ENCODE measurements at regions not wholly inside any gene's neighbourhood (a gene's known extent, or its start where the extent isn't known, plus 50 kb on each side); places are given as distances from the start of the nearest gene placed in this dataset.

- DNase-seq: no peak
Observed at GRCh38 chr4:152109531-152110509, 349.0 kb upstream of the GATB start.

- no peak for DNase-seq
Observed at GRCh38 chr4:152107736-152108500, 347.1 kb upstream of the GATB start.

DNA sequence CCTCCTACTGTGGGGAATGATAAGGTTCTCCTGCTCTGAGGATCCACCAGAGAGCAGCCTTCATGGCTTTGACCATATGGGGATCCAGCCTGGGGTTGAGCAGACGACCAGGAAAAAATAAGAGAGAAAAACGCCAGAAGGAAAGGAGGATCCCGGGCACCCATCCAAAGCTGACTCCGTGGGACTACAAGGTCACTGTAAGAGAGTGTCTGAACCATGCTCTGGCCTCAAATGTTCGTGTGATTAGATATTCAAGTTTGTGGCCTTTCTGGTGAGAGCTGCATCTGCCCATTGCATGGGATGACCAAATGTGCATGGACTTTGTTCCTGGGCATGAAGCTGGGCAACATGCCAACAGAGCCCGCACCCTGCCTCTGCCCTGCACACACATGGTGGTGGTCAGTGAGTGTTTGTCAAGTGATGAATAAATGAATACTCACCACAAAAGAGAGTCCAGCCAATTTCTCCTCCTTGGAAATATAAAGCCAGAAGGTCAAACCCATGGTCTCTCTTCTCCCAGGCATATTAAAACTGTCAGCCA, 346.0 kb upstream of the GATB start:
- DNase-seq: no peak

DNA sequence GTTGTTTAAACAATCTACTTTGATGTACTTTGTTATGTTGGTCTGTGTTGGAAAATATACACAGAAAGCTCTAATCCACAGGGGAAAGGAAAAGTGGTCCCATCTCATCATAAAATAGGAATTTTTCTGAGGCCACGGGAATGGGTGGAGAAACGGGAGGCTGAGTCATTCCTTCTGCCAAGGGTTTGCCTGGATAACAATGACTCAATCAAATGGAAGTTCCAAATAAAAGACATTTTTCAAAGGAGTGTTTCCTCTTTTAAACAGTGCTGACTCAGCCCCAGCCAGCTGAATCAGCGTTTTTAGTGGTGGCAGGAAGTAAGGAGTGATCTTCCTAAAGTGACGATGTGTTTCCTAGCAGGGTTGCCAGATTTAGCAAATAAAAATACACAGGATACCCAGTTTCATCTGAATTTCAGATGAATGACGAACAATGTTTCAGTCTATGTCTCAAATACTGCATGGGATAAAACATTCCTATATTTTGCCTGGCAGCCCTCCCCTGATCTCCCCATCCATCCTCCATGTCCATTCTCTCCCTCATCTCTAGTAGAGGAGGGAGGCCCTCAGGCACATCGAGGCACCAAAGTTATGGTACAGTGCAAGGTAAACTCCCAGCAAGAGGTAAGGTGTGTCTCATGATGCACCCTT, 345.4 kb upstream of the GATB start:
- DNase-seq: no peak

DNA sequence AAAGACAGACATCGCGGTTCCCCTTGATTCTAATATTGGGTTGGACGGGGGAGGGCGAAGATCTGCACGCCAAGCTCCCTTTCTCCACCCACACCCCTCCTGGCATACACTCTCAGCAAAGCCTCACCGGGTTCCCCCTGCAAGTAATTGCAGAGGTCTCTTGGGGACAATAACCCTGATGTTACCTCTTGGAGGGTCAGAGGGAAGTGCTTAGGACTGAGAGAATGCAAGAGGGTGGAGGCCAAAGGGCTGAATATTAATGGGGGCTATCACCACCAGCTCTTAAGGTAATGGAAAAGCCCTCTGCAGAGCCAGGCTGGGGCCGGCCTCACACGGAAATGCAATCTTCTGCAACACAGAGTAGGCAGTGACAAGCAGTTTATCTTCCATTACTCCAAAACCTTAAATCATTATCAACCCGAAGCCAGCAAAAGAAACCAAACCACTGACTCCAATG, 344.1 kb upstream of the GATB start:
- DNase-seq: no peak

- no peak for DNase-seq
Observed at GRCh38 chr4:152104356-152104755, 343.5 kb upstream of the GATB start.

GRCh38 chr4:152103181-152103901, 342.5 kb upstream of the GATB start:
- no peak for DNase-seq

DNA sequence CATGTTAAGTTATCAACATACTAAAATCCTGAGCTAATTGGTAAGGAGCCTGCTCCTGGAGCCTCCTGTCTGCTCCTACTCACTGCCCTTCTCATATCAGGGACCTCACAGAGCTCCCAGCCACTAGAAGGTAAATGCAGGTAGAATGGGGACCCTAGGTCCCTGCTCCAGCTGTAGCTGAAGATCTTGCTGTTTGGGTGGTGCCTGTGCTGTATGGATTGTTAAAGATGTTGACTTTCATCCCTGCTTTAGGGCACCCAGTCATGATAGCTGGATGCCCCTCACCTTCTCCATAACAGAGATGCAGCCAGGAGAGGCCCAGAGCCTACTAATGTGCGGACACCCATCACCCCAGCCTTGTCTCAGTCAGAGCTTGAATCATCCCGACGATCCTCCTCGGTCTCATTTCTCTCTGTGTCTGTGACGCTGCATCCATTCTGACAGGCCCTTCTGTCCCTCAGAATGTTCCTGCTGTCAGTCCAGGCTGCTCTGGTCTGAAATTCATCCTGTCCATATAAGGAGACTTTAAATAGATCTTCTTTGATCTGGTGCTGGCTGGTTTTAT, 341.7 kb upstream of the GATB start:
- no peak for DNase-seq

- DNase-seq: no peak
Observed at GRCh38 chr4:152101556-152102435, 341.0 kb upstream of the GATB start.

- DNase-seq: no peak
Observed at GRCh38 chr4:152100379-152101201, 339.8 kb upstream of the GATB start.

- DNase-seq: no peak
Observed at GRCh38 chr4:152099981-152100378, 339.2 kb upstream of the GATB start.

GRCh38 chr4:152099555-152099954, 338.7 kb upstream of the GATB start:
- no peak for DNase-seq

DNA sequence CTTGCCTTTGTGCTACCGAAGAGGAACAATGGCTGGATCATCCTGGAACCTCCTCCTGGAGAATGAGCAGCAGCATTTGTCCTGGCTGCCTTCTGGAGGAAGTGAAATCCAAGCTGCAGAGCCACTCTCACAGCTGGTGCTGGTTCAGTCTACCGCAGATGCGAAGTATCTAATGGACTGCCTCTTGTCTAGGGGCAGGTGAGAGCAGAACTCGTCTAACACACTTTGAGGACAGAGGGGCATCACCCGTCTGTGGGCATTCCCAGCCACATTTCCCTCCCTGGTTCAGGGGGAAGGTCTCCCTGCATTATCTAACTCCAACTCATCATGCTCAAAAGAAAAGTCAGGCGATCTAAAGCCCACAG, 338.2 kb upstream of the GATB start:
- no peak for DNase-seq

DNA sequence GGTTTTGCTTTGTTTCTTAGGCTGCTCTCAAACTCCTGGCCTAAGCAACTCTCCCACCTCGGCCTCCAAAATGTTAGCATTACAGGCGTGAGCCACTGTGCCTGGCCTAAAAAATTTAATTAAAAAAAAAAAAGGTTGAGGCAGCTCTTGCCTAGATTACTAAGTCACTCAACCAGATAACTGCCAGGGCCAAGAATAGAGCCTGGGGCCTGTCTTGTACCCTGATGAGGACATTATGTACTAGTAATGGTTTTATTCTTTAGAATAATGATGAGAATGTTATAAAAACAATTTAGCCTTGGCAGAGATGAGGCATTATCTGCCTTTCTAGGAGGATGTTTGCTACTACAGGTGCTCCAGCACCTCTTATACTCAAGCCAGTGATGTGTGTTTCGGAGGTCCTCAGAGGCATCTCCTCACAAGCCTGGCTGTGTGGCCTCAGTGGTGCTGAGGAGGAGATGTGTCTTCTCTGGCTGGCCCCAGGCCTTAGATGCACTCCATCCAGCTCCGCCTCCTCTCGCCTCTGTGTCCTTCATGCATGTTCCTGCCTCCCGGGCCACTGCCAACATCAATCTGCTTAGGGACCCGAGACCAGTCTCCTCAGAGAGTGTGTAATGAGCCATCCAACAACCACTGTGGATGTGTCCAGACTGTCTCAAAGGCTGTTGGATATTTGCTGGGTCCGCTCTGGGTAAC, 337.7 kb upstream of the GATB start:
- DNase-seq: no peak

DNA sequence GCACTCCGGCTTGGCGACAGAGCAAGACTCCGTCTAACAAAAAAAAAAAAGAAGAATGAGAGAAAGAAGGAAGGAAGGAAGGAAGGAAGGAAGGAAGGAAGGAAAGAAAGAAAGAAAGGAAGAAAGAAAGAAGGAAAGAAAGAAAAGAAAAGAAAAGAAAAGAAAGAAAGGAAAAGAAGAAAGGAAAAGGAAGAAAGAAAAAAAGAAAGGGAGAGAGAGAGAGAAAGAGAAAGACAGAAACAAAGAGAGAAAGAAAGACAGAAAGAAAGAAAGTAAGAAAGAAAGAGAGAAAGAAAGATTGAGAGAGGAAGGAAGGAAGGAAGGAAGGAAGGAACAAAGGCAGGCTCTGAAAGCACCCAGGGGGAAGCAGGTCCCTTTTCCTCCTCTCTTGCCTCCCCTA, 336.6 kb upstream of the GATB start:
- DNase-seq: no peak

DNA sequence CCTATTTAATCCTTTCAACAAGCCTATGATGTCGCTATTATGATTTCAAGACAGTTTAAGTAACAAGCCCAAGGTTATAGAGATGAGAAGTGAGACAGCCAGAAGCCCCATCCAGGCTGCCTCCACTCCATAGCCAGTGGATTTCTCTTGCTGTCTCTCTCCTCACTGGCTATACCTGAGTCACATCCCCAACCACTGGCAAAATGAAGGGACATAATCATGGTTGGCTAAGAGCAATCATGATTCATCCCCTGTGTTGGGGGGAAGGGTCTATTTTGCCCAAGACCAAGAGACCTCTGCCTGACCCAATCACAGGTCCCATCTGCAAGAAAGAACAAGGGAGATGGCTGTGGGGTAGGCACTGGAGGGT, 334.9 kb upstream of the GATB start:
- DNase-seq: no peak

GRCh38 chr4:152094970-152095700, 334.3 kb upstream of the GATB start:
- no peak for DNase-seq

DNA sequence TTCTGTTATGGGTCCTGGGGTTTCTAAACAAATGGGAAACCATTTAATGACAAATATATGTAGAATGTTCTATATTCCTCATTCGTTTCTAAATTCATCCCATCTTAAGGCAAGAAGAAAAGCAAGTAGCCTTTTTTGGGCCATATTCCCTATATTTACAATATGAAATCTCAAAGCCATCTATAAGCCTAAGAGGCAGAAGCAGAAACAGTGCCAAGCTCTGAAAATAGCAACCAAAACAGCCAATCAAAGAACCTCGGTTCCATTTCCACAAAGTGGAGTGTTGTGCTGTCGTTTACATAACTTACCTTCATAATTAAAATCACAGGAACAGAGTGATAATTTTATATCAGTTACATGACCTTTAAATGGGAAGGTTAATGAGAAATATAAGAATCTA, 330.6 kb upstream of the GATB start:
- no peak for DNase-seq

GRCh38 chr4:152090543-152090942, 329.7 kb upstream of the GATB start:
- DNase-seq: no peak

Measured in AML-193 (cell line).